Naive thymus-derived CD4-positive, alpha-beta T cell (primary cell): ENCODE measurements at regions not wholly inside any gene's neighbourhood (a gene's known extent, or its start where the extent isn't known, plus 50 kb on each side); places are given as distances from the start of the nearest gene placed in this dataset.
"Not testable (repeated sequence)": the region's sequence is repeated elsewhere in the genome, so short reads cannot be mapped to it uniquely, and the experiment has no call there.

ENCODE experiments used
- ATAC-seq: fragments of 150-1000 bp; cut with Tn5 transposase; 2 replicates; pipeline ENCODE4 v1.10.0; 2021; ENCODE audit warnings: mild to moderate bottlenecking, moderate library complexity
- CTCF ChIA-PET: fragments of 350-600 bp; sonication (Branson Sonifier 250); formaldehyde crosslinking; loops from one replicate; lab custom pipeline; 2021; ENCODE audit warnings: antibody characterized with exemption; lab: Charles Lee
- POLR2A ChIA-PET: fragments of 350-600 bp; sonication (Branson Sonifier 250); formaldehyde crosslinking; loops from one replicate; lab custom pipeline; 2021; ENCODE audit warnings: antibody characterized with exemption, inconsistent platforms; lab: Charles Lee
- DNase-seq, 9 donors: peaks; one replicate each; pipeline versions ENCODE4 v3.0.0 to v3.0.0-alpha.2; 2020 to 2022; ENCODE audit warnings: mixed read lengths in 1 of 9
- H3K27ac ChIP-seq: one replicate; pipeline ENCODE4 v1.7.0; 2013; ENCODE audit warnings: mild to moderate bottlenecking, low read depth, low read length, moderate library complexity
- H3K27me3 ChIP-seq, 2 donors: one replicate each; pipeline ENCODE4 v1.7.0; 2013; ENCODE audit warnings: low read length in 2 of 2, mild to moderate bottlenecking in 2 of 2, moderate library complexity in 2 of 2; ENCODE audit not compliant: control insufficient read depth in 2 of 2, insufficient read depth in 2 of 2
- H3K36me3 ChIP-seq, 3 experiments: 1 replicate in 2 of 3; 2 replicates in 1 of 3; pipeline ENCODE4 v1.7.0; 2013; ENCODE audit warnings: low read length in 3 of 3, mild to moderate bottlenecking in 3 of 3, moderate library complexity in 1 of 3; ENCODE audit not compliant: insufficient read depth in 3 of 3, control insufficient read depth in 2 of 3
- H3K4me1 ChIP-seq, 2 donors: one replicate each; pipeline ENCODE4 v1.7.0; 2013; ENCODE audit warnings: low read length in 2 of 2, mild to moderate bottlenecking in 2 of 2, moderate library complexity in 1 of 2; ENCODE audit not compliant: control insufficient read depth in 2 of 2, insufficient read depth in 2 of 2
- H3K4me3 ChIP-seq: 2 replicates; pipeline ENCODE4 v1.7.0; 2013; ENCODE audit warnings: mild to moderate bottlenecking, low read length
- H3K9me3 ChIP-seq, 3 experiments: 1 replicate in 2 of 3; 2 replicates in 1 of 3; pipeline ENCODE4 v1.7.0; 2013; ENCODE audit warnings: low read length in 3 of 3; ENCODE audit not compliant: control insufficient read depth in 2 of 3
- H3K27ac Mint-ChIP-seq, 9 donors: one replicate each; pipeline ENCODE4 v1.8.0; 2020 to 2022; ENCODE audit warnings: mixed read lengths in 9 of 9, mild to moderate bottlenecking in 8 of 9, moderate library complexity in 5 of 9, inconsistent platforms in 2 of 9
- H3K27me3 Mint-ChIP-seq, 5 donors: one replicate each; pipeline ENCODE4 v1.8.0; 2021 to 2022; ENCODE audit warnings: mixed read lengths in 5 of 5, mild to moderate bottlenecking in 1 of 5
- H3K36me3 Mint-ChIP-seq, 5 donors: one replicate each; pipeline ENCODE4 v1.8.0; 2020 to 2022; ENCODE audit warnings: mixed read lengths in 5 of 5, mild to moderate bottlenecking in 3 of 5, inconsistent platforms in 1 of 5
- H3K4me1 Mint-ChIP-seq, 7 donors: one replicate each; pipeline ENCODE4 v1.8.0; 2020 to 2022; ENCODE audit warnings: mixed read lengths in 7 of 7, mild to moderate bottlenecking in 3 of 7, inconsistent platforms in 1 of 7
- H3K4me3 Mint-ChIP-seq, 10 donors: one replicate each; pipeline ENCODE4 v1.8.0; 2020 to 2022; ENCODE audit warnings: mild to moderate bottlenecking in 10 of 10, mixed read lengths in 10 of 10, moderate library complexity in 6 of 10, inconsistent platforms in 2 of 10
- H3K9me3 Mint-ChIP-seq, 11 donors: one replicate each; pipeline ENCODE4 v1.8.0; 2020 to 2022; ENCODE audit warnings: mixed read lengths in 11 of 11, mild to moderate bottlenecking in 4 of 11, inconsistent platforms in 1 of 11, moderate library complexity in 1 of 11
- intact Hi-C, 2 donors: fragments of 100-400 bp; cut with micrococcal nuclease; formaldehyde crosslinking; loops; one replicate each; pipeline ENCODE4 v1.15.1; 2023

GRCh38 chr11:3476084-3476936 lies 97.4 kb upstream of the ZNF195 start:
- ATAC-seq, DNase-seq, H3K4me1 Mint-ChIP-seq, intact Hi-C loops, H3K27me3 Mint-ChIP-seq, CTCF ChIA-PET, POLR2A ChIA-PET, H3K27ac ChIP-seq, H3K27ac Mint-ChIP-seq, H3K4me3 ChIP-seq, H3K4me3 Mint-ChIP-seq, H3K36me3 Mint-ChIP-seq, H3K9me3 ChIP-seq, H3K4me1 ChIP-seq, H3K9me3 Mint-ChIP-seq, H3K36me3 ChIP-seq, H3K27me3 ChIP-seq: not testable (repeated sequence)

GRCh38 chr11:3468963-3469362 lies 90.0 kb upstream of the ZNF195 start:
- H3K27me3 Mint-ChIP-seq, result peaks cover 0 to 10% (median 4%) of the 10 kb centered on the region in 5 donors
- H3K27ac ChIP-seq, H3K4me3 ChIP-seq, H3K4me1 Mint-ChIP-seq, H3K27me3 ChIP-seq, H3K36me3 ChIP-seq, H3K9me3 Mint-ChIP-seq, CTCF ChIA-PET, H3K4me3 Mint-ChIP-seq, H3K4me1 ChIP-seq, H3K9me3 ChIP-seq, H3K27ac Mint-ChIP-seq, H3K36me3 Mint-ChIP-seq, POLR2A ChIA-PET, intact Hi-C loops, ATAC-seq, DNase-seq: not testable (repeated sequence)

GRCh38 chr11:3467599-3467998 lies 88.7 kb upstream of the ZNF195 start:
- intact Hi-C loops, H3K27ac ChIP-seq, ATAC-seq, H3K9me3 Mint-ChIP-seq, H3K4me3 Mint-ChIP-seq, H3K9me3 ChIP-seq, H3K27me3 ChIP-seq, H3K4me3 ChIP-seq, H3K36me3 ChIP-seq, DNase-seq, CTCF ChIA-PET, H3K27ac Mint-ChIP-seq, POLR2A ChIA-PET, H3K4me1 ChIP-seq, H3K4me1 Mint-ChIP-seq, H3K36me3 Mint-ChIP-seq: not testable (repeated sequence)
- H3K27me3 Mint-ChIP-seq, result peaks cover 0 to 10% (median 6%) of the 10 kb centered on the region in 5 donors

- H3K4me3 ChIP-seq, H3K4me1 ChIP-seq, POLR2A ChIA-PET, H3K36me3 ChIP-seq, H3K9me3 Mint-ChIP-seq, H3K27ac ChIP-seq, ATAC-seq, H3K27me3 ChIP-seq, CTCF ChIA-PET, DNase-seq, intact Hi-C loops, H3K9me3 ChIP-seq, H3K36me3 Mint-ChIP-seq: not testable (repeated sequence)
- Mint-ChIP-seq H3K27ac (peak overlapping the region in 2 of 9 donors; percentile 19 to 74), H3K27me3 (peaks cover 0 to 42% (median 16%) of the 10 kb centered on the region in 5 donors), H3K4me1 (peaks cover 4 to 14% (median 11%) of the 10 kb centered on the region in 7 donors), H3K4me3 (peak overlapping the region; percentile 26 to 84 (median 75))
Observed at GRCh38 chr11:3455666-3456065, 76.7 kb upstream of the ZNF195 start.

- H3K27ac ChIP-seq, H3K27me3 ChIP-seq, intact Hi-C loops, H3K9me3 Mint-ChIP-seq, CTCF ChIA-PET, POLR2A ChIA-PET, H3K4me1 ChIP-seq, ATAC-seq, H3K9me3 ChIP-seq, H3K4me3 ChIP-seq, H3K36me3 Mint-ChIP-seq, H3K36me3 ChIP-seq: not testable (repeated sequence)
- peak; percentile 21 to 60 (median 50) for DNase-seq
- H3K27ac Mint-ChIP-seq, result peak overlapping the region in 1 of 9 donors; percentile 5
- H3K4me1 Mint-ChIP-seq, result peaks cover 4 to 14% (median 11%) of the 10 kb centered on the region in 7 donors
- H3K27me3 Mint-ChIP-seq, result peaks cover 0 to 42% (median 16%) of the 10 kb centered on the region in 5 donors
- H3K4me3 Mint-ChIP-seq, result peak overlapping the region in 9 of 10 donors; percentile 46 to 80 (median 75)
Observed at GRCh38 chr11:3454844-3455243, 75.9 kb upstream of the ZNF195 start.

GRCh38 chr11:3453596-3454256 lies 74.8 kb upstream of the ZNF195 start:
- H3K27ac Mint-ChIP-seq, H3K27ac ChIP-seq, H3K36me3 ChIP-seq, H3K36me3 Mint-ChIP-seq, CTCF ChIA-PET, H3K4me1 ChIP-seq, H3K27me3 ChIP-seq, ATAC-seq, H3K4me3 ChIP-seq, H3K9me3 Mint-ChIP-seq, H3K9me3 ChIP-seq, H3K4me3 Mint-ChIP-seq, intact Hi-C loops, DNase-seq, POLR2A ChIA-PET: not testable (repeated sequence)
- peaks cover 4 to 14% (median 11%) of the 10 kb centered on the region in 7 donors for H3K4me1 Mint-ChIP-seq
- peaks cover 0 to 43% (median 16%) of the 10 kb centered on the region in 5 donors for H3K27me3 Mint-ChIP-seq
